ENCODE measurements at regions not wholly inside any gene's neighbourhood (a gene's known extent, or its start where the extent isn't known, plus 50 kb on each side); places are given as distances from the start of the nearest gene placed in this dataset.

- DNase-seq, result no peak
These were observed 370.3 kb upstream of the ADGRL2 start for GRCh38 chr1:81430236-81430938.

DNA sequence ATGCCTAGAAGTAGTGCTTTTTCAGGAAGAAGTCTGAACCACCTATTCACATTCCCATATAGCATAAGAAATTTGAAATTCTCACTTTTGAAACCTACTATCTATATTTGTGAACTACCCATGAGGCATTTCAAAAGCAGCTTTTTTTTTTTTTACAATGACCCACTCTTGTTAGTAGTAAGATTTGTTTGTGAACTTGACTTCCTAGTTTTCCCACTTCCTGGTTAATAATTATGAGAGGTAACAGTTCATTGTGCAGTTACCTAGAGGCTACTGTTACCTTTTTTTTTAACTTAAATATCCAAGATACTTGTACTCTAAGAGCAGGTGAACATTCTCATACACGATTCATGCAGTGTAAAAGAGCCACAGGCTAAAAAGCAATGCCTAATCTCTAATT is 371.7 kb upstream of the ADGRL2 start:
- no peak for DNase-seq

- DNase-seq, result no peak
These were observed 375.9 kb upstream of the ADGRL2 start for GRCh38 chr1:81424816-81425215.

- no peak for DNase-seq
These were observed 376.7 kb upstream of the ADGRL2 start for GRCh38 chr1:81424061-81424460.

- no peak for DNase-seq
These were observed 380.0 kb upstream of the ADGRL2 start for GRCh38 chr1:81420760-81421159.

DNA sequence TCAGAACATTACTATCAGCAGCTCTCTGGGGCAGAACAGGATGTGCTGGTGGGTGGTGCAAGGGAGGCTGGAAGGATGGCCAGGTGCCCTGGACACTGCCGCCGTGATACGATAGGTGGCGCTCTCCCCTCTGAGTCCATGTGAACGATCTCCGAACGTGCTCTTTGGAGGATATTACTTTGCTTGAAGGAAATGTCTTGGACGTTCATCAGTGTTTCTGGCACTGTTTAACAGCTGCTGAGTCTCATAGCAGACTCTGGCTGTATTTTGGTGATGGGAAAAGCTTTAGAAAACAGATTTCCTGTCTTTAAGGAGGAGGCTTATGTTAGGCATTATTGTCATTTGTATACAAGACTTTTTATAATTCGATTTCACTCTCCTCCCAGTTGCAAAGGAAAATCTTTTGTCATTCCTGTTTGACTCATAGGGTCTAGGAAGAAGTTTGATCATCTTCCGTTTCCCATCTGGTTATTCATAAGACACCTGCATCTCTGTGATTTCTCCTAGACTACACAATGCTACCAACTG is 386.2 kb upstream of the ADGRL2 start:
- no peak for DNase-seq

GRCh38 chr1:81412954-81413353 is 387.8 kb upstream of the ADGRL2 start:
- no peak for DNase-seq

- DNase-seq, result no peak
These were observed 389.8 kb upstream of the ADGRL2 start for GRCh38 chr1:81410941-81411340.

DNA sequence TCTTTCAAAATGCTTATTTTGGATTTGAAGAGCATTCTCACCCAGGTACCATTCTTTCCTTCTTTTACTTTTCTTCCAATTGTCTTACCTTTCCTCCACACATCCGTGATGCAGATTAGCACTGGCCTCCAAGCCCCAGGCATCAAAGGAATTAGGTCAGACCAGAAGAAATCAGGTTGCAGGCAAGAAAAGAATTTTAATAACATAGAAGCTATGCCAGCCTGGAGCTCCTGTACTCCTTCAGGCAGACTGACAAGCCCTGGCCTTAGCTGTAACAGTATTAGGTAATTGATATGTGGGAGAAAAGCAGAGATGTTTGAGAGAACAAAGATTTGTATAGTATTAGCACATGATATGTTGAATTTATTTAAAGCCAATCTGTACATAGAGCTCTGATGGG is 390.4 kb upstream of the ADGRL2 start:
- no peak for DNase-seq

- DNase-seq, result no peak
These were observed 390.9 kb upstream of the ADGRL2 start for GRCh38 chr1:81409780-81410274.

- peak; percentile 15 for DNase-seq
These were observed 391.5 kb upstream of the ADGRL2 start for GRCh38 chr1:81409262-81409661.

DNA sequence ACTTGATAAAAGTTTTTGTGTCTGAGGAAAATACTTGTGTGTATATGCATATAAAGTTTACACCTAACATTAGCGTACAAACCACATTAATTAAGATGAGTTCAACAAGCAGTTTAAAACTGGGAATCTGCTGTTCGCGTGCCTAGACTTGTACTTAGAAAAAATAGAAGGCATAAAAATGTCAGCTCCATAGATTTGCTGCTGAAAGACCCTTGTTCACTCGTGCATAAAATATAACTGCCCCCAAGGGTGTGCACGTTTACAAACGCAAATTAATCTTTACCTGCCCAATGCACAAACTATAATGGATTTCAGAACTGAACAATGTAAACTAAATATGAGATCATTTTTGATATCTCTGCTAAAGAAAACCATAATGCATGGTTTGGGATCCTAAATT is 392.3 kb upstream of the ADGRL2 start:
- DNase-seq, result peak; percentile 82

DNA sequence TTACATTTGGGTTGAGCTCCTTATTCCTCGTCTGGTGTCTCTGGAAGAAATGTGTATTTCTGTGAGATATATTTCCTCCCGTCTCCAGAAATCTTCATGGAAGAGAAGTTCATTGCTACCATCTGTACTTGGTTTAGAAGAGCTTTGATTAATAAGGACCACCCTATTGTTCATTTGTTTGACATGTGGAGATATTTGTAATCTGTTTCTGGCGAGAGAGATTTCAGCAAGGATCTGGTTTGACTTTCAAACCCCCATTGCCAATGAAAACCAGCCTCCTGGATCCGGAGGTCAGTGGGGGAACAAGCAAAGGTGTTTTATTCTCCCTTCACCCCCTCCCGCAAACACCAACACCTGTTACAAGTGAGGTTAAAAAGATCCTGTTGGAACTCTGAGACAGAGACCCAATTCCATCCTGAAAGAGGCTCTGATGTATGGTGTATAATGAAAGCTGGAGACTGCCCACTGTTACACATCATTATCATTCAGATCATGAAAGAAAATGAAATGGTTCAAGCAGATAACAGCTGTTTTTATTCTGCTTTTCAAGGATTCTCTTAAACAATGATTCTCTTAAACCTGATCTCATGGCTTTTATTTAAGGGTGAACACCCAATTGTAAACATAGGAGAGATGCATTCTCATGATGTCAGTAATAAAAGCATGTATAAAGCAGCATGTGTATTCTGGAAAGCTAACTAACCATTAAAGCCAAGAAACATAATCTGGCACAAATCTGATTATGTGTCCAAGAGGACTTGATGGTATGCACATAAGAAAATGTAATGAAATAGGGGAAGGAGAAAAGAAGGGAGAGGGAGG is 393.5 kb upstream of the ADGRL2 start:
- DNase-seq, result peak; percentile 62

DNA sequence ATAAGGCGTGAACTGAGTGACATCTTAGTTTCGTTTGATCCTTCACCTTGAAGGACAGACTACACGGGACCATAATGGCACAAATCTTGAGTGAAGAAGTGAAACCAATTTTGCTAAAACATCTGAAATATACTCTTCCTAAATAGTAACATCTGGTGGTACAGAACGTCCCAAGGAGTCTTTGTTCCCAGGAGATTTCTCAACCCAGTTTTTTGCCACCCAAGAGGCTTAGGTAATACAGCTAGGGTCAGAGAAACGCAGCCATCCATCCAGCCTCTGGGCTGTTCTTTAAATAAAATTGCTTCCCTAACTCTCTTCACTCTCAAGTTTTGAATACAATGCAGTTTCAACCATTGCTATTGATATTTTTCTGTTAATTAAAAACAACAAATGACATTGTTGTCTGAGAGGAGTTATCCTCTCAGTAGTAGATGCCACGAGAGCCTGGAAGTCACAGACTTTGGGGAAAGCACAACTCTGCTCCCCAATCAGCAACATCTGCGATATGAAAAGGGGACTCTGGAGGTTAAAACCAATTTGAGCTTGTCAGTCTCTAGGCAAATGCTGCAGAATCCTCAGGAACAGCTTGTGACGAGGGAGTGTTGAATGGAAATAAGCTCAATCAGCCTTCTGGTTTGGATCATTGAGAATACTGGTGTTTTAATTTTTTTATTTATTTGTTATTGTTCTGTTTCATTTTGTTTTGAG is 394.3 kb upstream of the ADGRL2 start:
- no peak for DNase-seq

GRCh38 chr1:81398041-81398440 is 402.7 kb upstream of the ADGRL2 start:
- no peak for DNase-seq

DNA sequence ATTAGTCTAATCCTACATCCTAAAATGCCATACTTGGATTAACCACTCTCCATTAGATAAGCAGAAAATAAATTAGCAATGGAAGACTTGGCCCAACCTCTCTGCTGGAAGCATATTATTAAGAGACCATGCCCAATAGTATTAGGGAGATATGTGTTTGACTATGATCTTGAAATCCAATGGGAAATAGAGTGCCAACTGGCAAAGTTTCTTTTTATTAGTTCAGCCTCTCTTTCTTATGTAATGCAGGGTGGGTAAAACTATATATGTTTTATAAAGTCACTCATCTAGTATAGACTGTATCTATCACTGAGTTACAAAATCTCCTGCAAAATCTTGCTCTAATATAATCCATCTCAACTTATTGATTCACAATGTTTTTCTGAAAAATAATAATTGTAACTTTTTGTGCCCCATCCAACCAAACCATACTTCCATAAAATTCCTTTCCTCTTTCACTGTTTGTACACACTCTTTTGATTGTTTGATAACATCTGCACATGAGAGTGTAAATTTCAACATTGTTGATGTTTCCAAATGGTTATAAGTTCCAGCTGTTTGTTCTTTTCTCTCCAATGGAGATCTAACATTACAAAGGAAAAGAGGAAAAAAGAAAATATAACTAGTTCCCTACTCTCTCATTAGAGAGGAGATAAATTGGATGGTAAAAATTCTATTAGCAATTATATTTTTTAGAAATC is 408.1 kb upstream of the ADGRL2 start:
- no peak for DNase-seq

GRCh38 chr1:81391125-81391828 is 409.5 kb upstream of the ADGRL2 start:
- no peak for DNase-seq

GRCh38 chr1:81388435-81388834 is 412.3 kb upstream of the ADGRL2 start:
- no peak for DNase-seq

GRCh38 chr1:81387446-81387845 is 413.3 kb upstream of the ADGRL2 start:
- DNase-seq, result no peak

DNA sequence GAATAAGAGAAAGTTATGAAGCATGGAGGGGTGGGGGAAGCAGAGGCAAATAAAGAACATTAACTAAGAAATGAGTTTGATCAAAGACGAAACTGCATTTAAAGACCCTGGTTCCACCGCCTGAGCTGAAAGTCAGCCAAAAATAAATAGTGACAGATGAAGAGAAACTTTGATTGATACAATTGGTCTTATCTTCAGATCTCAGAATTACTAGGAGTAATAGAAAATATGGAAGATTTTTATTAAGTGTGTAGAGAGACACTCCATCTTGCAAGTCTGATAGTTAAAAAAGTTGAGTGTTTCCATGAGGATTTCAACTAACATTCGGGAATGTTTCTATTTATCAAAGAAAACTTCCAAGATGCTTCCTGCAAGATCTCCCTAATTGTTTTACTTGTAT is 418.2 kb upstream of the ADGRL2 start:
- no peak for DNase-seq

DNA sequence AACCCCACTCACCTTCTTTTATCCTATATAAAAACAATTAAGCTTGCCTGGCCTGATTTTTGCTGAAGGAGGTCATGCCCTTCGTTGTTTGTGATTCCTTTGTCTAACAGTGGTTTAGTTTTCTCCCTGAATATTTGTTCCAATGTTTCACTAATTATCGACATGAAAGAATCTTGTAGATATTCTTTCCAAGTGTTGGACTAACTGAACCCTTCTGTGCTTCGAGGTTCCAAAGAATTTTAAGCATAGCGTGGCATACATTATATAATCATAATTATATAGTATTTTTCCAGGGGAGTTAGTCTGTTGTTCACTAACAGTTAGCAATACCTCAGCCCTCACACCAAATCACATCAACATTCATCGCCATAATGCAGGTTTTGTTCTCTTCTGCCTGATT is 418.9 kb upstream of the ADGRL2 start:
- DNase-seq, result no peak

GRCh38 chr1:81380436-81380835 is 420.3 kb upstream of the ADGRL2 start:
- DNase-seq, result no peak

Measured in NCI-H1105 treated with DMSO at 0.1 percent for 48 hours (cell line).